ENCODE measurements at regions not wholly inside any gene's neighbourhood (a gene's known extent, or its start where the extent isn't known, plus 50 kb on each side); places are given as distances from the start of the nearest gene placed in this dataset.

DNA sequence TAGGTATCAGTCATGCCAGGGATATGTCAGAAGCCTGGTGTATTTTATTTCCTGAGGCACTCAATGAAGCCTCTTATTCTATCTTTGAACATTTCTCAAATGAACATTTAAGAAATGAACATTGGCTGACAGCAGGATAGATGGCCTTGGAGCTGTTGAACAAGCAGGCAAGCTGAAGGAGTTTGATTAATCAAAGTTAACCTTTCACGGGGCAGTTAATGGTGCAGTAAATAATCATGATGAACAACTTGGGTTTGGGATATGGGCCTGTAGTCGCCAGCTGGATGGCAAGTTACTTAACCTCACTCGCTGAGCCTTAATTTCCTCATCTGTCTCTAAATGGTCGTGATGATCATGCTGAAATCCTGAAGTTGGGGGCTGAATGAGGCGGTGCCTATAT lies 333.0 kb downstream of the SFMBT2 start:
- intact Hi-C loops (cut with DNase I): no loop called here
- Histone ChIP-seq H3K4me3 (no peak overlapping the region), H3K27ac (no peak overlapping the region), H3K9me3 (no peaks in the 10 kb centered on the region), H3K27me3 (no peaks in the 10 kb centered on the region), H3K36me3 (no peaks in the 10 kb centered on the region), H3K4me1 (no peaks in the 10 kb centered on the region)
- TF ChIP-seq, protein P1, sequence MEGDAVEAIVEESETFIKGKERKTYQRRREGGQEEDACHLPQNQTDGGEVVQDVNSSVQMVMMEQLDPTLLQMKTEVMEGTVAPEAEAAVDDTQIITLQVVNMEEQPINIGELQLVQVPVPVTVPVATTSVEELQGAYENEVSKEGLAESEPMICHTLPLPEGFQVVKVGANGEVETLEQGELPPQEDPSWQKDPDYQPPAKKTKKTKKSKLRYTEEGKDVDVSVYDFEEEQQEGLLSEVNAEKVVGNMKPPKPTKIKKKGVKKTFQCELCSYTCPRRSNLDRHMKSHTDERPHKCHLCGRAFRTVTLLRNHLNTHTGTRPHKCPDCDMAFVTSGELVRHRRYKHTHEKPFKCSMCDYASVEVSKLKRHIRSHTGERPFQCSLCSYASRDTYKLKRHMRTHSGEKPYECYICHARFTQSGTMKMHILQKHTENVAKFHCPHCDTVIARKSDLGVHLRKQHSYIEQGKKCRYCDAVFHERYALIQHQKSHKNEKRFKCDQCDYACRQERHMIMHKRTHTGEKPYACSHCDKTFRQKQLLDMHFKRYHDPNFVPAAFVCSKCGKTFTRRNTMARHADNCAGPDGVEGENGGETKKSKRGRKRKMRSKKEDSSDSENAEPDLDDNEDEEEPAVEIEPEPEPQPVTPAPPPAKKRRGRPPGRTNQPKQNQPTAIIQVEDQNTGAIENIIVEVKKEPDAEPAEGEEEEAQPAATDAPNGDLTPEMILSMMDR (IDR thresholded peaks at IDR 0.05): no peak
- DNase-seq (ENCODE audit: low spot score in 2 of 2): no peak

DNA sequence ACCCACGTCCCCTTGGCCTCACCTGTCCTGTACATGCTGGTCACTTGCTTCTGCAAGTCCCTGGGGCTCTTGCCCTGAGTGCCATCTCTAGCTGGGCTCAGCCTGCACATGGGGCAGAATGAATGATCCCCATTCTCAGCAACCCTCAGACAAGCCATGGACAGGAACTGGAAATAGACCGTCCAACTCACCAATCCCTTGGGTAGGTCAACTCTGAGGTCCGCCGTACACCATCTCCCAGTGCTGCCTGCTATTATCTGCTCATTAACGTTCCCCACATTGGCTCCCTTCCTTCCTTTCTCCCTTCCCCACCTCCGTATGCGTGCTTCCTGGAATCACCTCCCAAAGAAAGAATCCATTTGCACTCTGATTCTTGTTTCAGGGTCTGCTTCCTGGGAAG lies 335.0 kb downstream of the SFMBT2 start:
- intact Hi-C loops (cut with DNase I): no loop called here
- no peaks in the 10 kb centered on the region for H3K9me3 ChIP-seq
- no peak overlapping the region for H3K4me3 ChIP-seq
- no peaks in the 10 kb centered on the region for H3K4me1 ChIP-seq
- TF ChIP-seq, protein P1 (IDR thresholded peaks at IDR 0.05): no peak
- no peaks in the 10 kb centered on the region for H3K36me3 ChIP-seq
- no peaks in the 10 kb centered on the region for H3K27me3 ChIP-seq
- H3K27ac ChIP-seq: no peak overlapping the region
- no peak for DNase-seq (ENCODE audit: low spot score in 2 of 2)

DNA sequence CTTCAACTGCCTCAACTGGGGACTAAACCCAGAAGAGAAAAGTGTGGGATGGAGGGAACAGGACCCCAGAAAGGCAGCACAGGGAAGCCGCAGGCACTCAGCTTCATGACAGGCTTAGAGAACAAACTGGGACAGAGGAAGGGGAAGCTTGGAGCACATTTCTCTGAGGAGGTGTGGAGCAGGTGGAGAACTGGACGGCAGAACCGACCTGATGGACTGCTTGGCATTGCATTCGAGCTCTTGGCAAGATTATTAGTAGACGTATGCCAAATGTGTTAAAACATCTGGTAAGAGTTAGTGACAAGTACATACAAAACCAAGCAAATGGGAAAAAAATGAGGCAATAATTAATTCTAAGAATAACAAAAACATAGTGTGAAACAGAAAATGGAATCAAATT lies 335.7 kb downstream of the SFMBT2 start:
- intact Hi-C loops (cut with DNase I): no loop called here
- DNase-seq (ENCODE audit: low spot score in 2 of 2): no peak
- Histone ChIP-seq H3K4me1 (no peaks in the 10 kb centered on the region), H3K36me3 (no peaks in the 10 kb centered on the region), H3K27ac (no peak overlapping the region), H3K9me3 (no peaks in the 10 kb centered on the region), H3K4me3 (no peak overlapping the region), H3K27me3 (no peaks in the 10 kb centered on the region)
- TF ChIP-seq, protein P1 (IDR thresholded peaks at IDR 0.05): no peak

DNA sequence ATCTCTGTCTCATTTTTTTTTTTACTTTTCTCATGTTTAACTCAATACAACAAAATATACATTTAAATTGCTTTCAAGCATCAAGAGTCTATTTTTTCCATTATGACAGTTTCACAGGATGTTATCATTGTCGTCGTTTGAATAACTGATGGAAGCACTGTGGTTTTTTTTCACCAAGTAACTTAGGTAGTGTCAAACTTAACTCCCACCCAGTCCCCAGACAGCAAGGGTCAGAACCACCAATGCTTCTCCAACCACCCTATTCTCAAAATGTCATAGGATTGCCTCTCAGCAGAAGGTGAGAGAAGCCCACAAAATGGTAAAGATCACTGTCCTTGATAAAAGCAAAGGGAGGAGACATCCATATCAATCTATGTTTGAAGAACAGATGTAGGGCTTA lies 339.4 kb downstream of the SFMBT2 start:
- Histone ChIP-seq H3K36me3 (no peaks in the 10 kb centered on the region), H3K27me3 (no peaks in the 10 kb centered on the region), H3K4me3 (no peak overlapping the region), H3K4me1 (no peaks in the 10 kb centered on the region), H3K27ac (no peak overlapping the region), H3K9me3 (no peaks in the 10 kb centered on the region)
- DNase-seq (ENCODE audit: low spot score in 2 of 2): no peak
- TF ChIP-seq, protein P1 (IDR thresholded peaks at IDR 0.05): no peak
- intact Hi-C loops (cut with DNase I): no loop called here

DNA sequence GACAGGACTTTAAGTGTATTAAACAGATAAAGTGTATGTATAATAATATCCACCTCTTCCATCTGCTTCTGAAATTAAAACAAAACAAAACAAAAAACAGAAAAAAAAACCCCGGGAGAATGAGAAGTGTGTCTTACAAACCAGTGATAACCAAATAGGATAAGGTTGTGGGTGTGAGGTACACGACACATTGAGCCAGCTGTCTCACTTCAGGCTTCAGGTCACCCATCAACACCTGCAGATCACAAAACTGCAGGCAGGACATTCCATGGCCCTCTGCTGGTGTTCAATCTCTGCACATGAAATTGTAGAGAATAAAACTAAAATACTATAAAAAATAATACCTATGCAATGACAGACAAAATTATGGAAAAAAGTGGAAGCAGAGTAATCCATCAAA lies 339.9 kb downstream of the SFMBT2 start:
- intact Hi-C loops (cut with DNase I): no loop called here
- TF ChIP-seq, protein P1 (IDR thresholded peaks at IDR 0.05): no peak
- DNase-seq (ENCODE audit: low spot score in 2 of 2): no peak
- no peak overlapping the region for H3K4me3 ChIP-seq
- no peaks in the 10 kb centered on the region for H3K36me3 ChIP-seq
- H3K9me3 ChIP-seq: no peaks in the 10 kb centered on the region
- H3K27ac ChIP-seq: no peak overlapping the region
- H3K27me3 ChIP-seq: no peaks in the 10 kb centered on the region
- no peaks in the 10 kb centered on the region for H3K4me1 ChIP-seq

DNA sequence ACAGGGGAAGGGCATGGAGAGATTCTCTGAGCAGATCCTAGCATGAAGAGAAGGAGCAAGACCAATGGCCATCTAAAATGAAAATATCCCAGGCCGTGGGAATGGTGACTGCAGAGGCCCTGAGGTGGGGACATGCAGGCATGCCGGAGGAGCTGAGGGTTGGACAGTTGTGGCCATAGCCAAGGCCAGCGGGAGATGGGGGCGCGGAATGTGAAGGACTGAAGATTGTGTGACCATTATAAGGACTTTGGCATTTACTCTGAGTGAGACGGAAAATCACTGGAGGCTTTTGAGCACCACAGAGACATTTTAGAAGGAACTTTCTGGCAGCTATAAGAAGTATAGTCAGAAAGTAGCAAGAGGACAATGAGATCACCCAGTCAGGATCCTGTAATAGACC lies 341.1 kb downstream of the SFMBT2 start:
- DNase-seq (ENCODE audit: low spot score in 2 of 2): no peak
- TF ChIP-seq, protein P1 (IDR thresholded peaks at IDR 0.05): no peak
- intact Hi-C loops (cut with DNase I): no loop called here
- Histone ChIP-seq H3K27ac (no peak overlapping the region), H3K27me3 (no peaks in the 10 kb centered on the region), H3K4me3 (no peak overlapping the region), H3K9me3 (no peaks in the 10 kb centered on the region), H3K36me3 (no peaks in the 10 kb centered on the region), H3K4me1 (no peaks in the 10 kb centered on the region)
